ENCODE measurements at regions not wholly inside any gene's neighbourhood (a gene's known extent, or its start where the extent isn't known, plus 50 kb on each side); places are given as distances from the start of the nearest gene placed in this dataset.

DNA sequence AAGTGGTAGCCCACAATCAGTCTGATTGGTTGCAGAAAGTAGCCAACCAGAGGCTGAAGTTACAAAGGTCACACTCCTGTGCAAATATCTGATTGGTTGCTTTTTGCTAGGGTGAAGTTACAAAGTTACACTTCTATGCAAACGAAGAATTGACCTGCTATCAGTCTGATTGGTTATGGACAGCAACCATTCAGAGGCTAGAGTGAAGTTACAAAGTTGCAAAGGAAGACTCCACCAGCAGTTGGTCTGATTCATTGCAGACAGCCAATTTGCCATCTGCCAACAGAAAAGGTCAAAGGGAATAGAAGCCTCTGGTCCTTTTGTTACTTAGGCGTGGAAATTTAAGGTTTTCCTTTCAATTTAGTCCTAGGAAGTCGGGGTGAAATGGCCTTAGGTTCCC, 377.7 kb downstream of the PRDM5 start:
- no peaks in the 10 kb centered on the region for H4K20me1 ChIP-seq (ENCODE audit: control insufficient read depth, extremely low read depth, insufficient read depth, low read length)
- H3K4me1 ChIP-seq (ENCODE audit: control insufficient read depth, extremely low read depth, insufficient read depth, low read length), result no peaks in the 10 kb centered on the region
- no peaks in the 10 kb centered on the region for H3K36me3 ChIP-seq (ENCODE audit: control insufficient read depth in 2 of 2, extremely low read depth in 1 of 2, insufficient read depth in 2 of 2, low read length in 2 of 2)
- TF ChIP-seq EZH2 (IDR thresholded peaks at IDR 0.05; ENCODE audit: low read length), result no peak
- TF ChIP-seq, protein P1, sequence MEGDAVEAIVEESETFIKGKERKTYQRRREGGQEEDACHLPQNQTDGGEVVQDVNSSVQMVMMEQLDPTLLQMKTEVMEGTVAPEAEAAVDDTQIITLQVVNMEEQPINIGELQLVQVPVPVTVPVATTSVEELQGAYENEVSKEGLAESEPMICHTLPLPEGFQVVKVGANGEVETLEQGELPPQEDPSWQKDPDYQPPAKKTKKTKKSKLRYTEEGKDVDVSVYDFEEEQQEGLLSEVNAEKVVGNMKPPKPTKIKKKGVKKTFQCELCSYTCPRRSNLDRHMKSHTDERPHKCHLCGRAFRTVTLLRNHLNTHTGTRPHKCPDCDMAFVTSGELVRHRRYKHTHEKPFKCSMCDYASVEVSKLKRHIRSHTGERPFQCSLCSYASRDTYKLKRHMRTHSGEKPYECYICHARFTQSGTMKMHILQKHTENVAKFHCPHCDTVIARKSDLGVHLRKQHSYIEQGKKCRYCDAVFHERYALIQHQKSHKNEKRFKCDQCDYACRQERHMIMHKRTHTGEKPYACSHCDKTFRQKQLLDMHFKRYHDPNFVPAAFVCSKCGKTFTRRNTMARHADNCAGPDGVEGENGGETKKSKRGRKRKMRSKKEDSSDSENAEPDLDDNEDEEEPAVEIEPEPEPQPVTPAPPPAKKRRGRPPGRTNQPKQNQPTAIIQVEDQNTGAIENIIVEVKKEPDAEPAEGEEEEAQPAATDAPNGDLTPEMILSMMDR (optimal IDR thresholded peaks at IDR 0.05 in 1 of 3, IDR thresholded peaks at IDR 0.05 in 1 of 3, conservative IDR thresholded peaks at IDR 0.05 in 1 of 3; ENCODE audit: extremely low read depth in 1 of 3, insufficient read depth in 2 of 3, low read length in 3 of 3), result no peak
- no peak overlapping the region for H3K4me2 ChIP-seq (ENCODE audit: control insufficient read depth, extremely low read depth, insufficient read depth, low read depth, low read length)
- H3K9ac ChIP-seq (ENCODE audit: control insufficient read depth, extremely low read depth, insufficient read depth, low read length), result no peak overlapping the region
- no peaks in the 10 kb centered on the region for H3K27me3 ChIP-seq (ENCODE audit: control insufficient read depth, extremely low read depth, insufficient read depth, low read length)
- dilution Hi-C loops (cut with MboI; ENCODE audit: extremely low pct_ligation_motif_present, low sequenced_read_pairs), result no loop called here
- H3K9me1 ChIP-seq (ENCODE audit: control insufficient read depth, extremely low read depth, insufficient read depth, low read length), result no peaks in the 10 kb centered on the region
- no peaks in the 10 kb centered on the region for H3K9me3 ChIP-seq (ENCODE audit: control insufficient read depth, low read depth, low read length)
- H3K4me3 ChIP-seq (ENCODE audit: control insufficient read depth in 2 of 3, extremely low read depth in 1 of 3, insufficient read depth in 2 of 3, low read depth in 1 of 3, low read length in 3 of 3), result no peak overlapping the region
- no peaks in the 10 kb centered on the region for H3K79me2 ChIP-seq (ENCODE audit: control insufficient read depth, insufficient read depth, low read length)
- H3K27ac ChIP-seq (ENCODE audit: control insufficient read depth, insufficient read depth, low read length), result no peak overlapping the region
- no peak for FAIRE-seq
- no peak for DNase-seq (ENCODE audit: low read depth, low spot score)
- no peak overlapping the region for H2AFZ ChIP-seq (ENCODE audit: control insufficient read depth, low read length)

DNA sequence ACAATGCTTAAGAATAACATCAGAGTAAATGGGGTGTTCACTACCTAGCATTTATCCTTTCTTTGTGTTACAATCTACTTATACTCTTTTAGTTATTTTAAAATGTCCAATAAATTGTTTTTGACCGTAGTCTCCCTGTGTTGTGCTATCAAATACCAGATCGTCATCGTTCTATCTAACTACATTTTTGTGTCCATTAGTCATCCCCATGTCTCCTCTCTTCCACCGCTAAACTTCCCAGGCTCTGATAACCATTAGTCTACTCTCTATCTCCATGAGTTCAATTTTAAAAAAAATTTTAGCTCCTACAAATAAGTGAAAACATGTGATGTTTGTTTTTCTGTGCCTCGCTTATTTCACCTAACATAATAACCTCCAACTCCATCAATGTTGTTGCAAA, 381.9 kb downstream of the PRDM5 start:
- TF ChIP-seq EZH2 (IDR thresholded peaks at IDR 0.05; ENCODE audit: low read length), result no peak
- TF ChIP-seq, protein P1 (optimal IDR thresholded peaks at IDR 0.05 in 1 of 3, IDR thresholded peaks at IDR 0.05 in 1 of 3, conservative IDR thresholded peaks at IDR 0.05 in 1 of 3; ENCODE audit: extremely low read depth in 1 of 3, insufficient read depth in 2 of 3, low read length in 3 of 3), result no peak
- no peak for DNase-seq (ENCODE audit: low read depth, low spot score)
- H3K4me3 ChIP-seq (ENCODE audit: control insufficient read depth in 2 of 3, extremely low read depth in 1 of 3, insufficient read depth in 2 of 3, low read depth in 1 of 3, low read length in 3 of 3), result no peak overlapping the region
- H3K4me2 ChIP-seq (ENCODE audit: control insufficient read depth, extremely low read depth, insufficient read depth, low read depth, low read length), result no peak overlapping the region
- H3K9ac ChIP-seq (ENCODE audit: control insufficient read depth, extremely low read depth, insufficient read depth, low read length), result no peak overlapping the region
- no peak overlapping the region for H3K27ac ChIP-seq (ENCODE audit: control insufficient read depth, insufficient read depth, low read length)
- no peak for FAIRE-seq
- no peaks in the 10 kb centered on the region for H4K20me1 ChIP-seq (ENCODE audit: control insufficient read depth, extremely low read depth, insufficient read depth, low read length)
- H3K27me3 ChIP-seq (ENCODE audit: control insufficient read depth, extremely low read depth, insufficient read depth, low read length), result no peaks in the 10 kb centered on the region
- H3K4me1 ChIP-seq (ENCODE audit: control insufficient read depth, extremely low read depth, insufficient read depth, low read length), result no peaks in the 10 kb centered on the region
- no peaks in the 10 kb centered on the region for H3K36me3 ChIP-seq (ENCODE audit: control insufficient read depth in 2 of 2, extremely low read depth in 1 of 2, insufficient read depth in 2 of 2, low read length in 2 of 2)
- dilution Hi-C loops (cut with MboI; ENCODE audit: extremely low pct_ligation_motif_present, low sequenced_read_pairs), result no loop called here
- H3K79me2 ChIP-seq (ENCODE audit: control insufficient read depth, insufficient read depth, low read length), result no peaks in the 10 kb centered on the region
- H2AFZ ChIP-seq (ENCODE audit: control insufficient read depth, low read length), result no peak overlapping the region
- H3K9me1 ChIP-seq (ENCODE audit: control insufficient read depth, extremely low read depth, insufficient read depth, low read length), result no peaks in the 10 kb centered on the region
- no peaks in the 10 kb centered on the region for H3K9me3 ChIP-seq (ENCODE audit: control insufficient read depth, low read depth, low read length)
